HG03378 (cell line): ENCODE measurements at regions not wholly inside any gene's neighbourhood (a gene's known extent, or its start where the extent isn't known, plus 50 kb on each side); places are given as distances from the start of the nearest gene placed in this dataset.

ENCODE experiments used
- ATAC-seq: cut with Tn5 transposase; IDR thresholded peaks from one replicate; pipeline ENCODE4 v1.9.1; 2021; ENCODE audit warnings: mild to moderate bottlenecking, moderate library complexity; ENCODE audit not compliant: unreplicated experiment

- no peak for ATAC-seq
Measured at GRCh38 chr10:120278069-120278468, 179.0 kb upstream of the PLPP4 start.

DNA sequence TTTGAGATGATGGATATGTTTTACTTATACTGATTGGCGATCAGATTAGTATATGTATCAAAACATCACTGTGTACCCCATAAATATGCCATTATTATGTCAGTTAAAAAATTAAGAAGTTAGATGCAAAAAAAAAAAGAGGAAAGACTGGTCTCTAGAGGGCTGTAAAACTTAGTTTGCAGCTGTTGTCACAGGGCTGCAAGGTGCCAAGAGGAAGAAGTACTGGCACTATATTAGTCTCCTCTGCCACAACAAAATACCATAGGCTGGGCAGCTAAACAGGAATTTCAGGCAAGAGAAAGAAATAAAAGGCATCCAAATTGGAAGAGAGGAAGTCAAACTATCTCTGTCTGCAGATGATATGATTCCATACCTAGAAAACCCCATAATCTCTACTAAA is 177.8 kb upstream of the PLPP4 start:
- ATAC-seq = no peak

GRCh38 chr10:120282421-120282820 is 174.6 kb upstream of the PLPP4 start:
- ATAC-seq = no peak

DNA sequence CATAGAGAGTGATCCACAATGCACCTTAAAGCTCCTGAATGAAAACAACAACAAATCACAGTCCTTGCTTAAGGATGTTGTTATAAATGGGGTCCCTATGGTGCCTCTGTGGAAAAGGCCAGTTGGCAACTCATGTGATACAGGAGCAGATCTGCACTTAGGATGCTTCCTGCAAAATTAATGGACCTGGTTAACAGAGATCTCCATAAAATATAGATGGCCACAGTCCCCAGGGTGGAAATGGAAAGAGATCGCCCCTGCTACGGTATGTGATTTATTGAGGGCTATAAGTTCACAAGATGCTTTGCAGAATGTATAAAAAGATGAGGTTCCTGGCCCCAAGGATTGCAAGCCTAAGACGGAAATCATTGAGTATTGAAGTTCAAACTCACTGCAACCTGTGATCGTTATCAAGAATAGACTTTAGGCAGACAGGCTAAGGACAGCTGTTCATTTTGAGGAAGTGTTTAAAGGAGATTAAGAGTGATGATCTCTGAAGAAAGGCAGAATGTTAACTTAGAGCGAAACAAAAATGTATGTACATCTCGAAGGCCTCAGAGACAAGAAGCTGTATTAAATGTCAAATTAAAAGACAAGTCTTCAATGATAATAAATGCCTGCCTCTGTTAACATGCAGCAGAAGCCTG is 174.1 kb upstream of the PLPP4 start:
- no peak for ATAC-seq

DNA sequence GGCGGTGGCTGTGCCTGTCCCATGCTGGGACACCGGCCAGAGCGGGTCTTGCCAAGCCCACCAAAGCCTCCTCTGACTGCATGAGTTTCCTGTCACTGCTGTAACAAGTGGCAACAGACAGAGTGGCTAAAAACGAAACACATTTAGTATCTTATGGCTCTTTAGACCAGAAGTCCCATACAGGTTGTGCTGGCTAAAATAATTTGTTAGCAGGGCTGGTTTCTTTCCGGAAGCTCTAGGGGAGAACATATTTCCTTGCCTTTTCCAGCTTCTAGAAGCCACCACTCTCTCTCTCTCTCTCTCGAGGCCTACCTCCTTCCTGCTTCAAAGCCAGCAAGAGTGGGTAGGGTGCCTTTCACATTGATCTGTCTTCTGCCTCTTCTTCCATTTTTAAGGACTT is 171.6 kb upstream of the PLPP4 start:
- no peak for ATAC-seq

DNA sequence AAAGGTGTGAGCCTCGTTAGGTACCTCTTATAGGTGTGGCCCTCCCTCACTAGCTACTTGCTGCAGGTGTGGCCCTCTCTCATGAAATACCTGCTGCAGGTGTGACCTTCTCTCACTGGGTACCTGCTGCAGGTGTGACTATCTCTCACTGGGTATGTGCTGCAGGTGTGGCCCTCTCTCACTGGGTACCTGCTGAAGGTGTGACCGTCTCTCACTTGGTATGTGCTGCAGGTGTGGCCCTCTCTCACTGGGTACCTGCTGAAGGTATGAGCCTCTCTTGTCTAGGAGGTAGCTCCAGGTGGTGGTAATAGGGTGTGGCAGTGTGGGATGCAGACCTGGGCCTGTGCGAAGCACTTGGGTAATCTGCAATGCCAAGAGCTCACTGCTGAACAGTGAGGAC is 170.7 kb upstream of the PLPP4 start:
- ATAC-seq = no peak

- ATAC-seq = no peak
Measured at GRCh38 chr10:120300513-120300912, 156.5 kb upstream of the PLPP4 start.

DNA sequence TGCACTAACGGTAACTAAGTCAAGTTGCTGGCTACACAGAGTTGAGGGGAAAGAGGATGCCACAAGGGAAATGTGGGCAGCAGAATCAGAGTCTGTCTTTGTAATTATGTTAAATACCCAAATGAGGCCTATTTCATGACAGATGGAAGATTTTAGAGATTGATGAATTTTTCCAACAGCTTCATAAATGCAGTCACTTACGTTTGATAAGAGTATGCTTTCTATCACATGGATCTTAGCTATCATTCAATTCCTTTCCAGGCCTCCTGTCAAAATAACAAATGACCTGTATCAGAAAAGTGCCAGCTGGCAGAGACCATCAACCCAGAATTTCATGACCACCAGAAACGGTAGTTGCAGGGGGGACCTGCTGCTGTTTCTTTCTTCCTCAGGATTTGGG is 148.4 kb upstream of the PLPP4 start:
- ATAC-seq = no peak

DNA sequence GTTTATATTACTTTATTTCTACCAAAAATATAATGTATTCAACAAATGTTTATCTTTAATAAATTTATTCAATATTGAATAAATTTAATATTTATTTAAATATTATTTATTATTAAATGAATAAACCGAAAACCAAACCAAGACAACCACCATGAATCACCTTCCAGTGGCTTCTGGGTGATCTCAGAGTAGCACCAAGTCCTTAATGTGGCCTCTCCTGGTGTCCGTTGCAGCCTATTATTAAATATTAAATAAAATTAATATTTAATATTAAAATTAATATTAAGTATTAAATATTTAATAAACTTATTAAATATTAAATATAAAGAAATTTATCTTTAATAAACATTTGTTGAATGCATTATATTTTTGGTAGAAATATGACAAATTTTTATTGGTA is 143.3 kb upstream of the PLPP4 start:
- no peak for ATAC-seq

DNA sequence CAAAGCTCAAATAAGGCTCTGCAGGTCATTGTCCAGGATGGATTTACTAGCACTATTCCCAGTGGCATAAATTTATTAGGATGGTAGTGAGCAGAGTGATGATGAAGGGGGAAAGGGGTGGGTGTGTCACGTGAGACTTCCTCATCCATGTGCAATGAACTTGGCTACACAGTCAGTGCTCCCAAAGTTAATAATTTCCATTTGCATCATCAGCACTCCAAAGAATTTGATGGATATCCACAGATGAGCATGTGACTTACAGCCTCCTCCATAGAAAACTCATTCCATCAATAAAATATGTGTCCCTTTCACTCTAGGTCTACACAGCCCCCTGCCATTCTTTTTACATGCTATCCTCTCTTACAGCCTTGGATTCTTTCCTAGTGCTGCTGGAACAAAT is 142.6 kb upstream of the PLPP4 start:
- no peak for ATAC-seq

DNA sequence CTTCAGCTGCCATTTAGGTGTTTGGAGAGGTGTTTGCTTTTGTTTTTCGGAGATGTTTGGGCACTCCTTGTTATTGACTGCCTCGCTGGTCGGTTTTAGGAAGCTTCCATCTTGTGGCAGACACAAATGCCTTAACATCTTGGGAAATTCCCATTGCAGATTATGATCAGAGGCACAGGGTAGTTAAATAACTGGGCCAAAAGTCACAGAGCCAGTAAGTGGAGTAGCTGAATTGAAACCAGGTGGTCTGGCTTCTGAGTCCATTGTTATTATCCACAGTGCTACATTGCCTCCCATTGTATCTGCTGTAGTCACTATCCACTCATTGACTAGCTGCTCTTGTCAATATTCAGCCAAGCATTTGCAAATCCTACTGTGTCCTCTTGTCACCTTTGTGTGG is 138.2 kb upstream of the PLPP4 start:
- ATAC-seq = no peak

- no peak for ATAC-seq
Measured at GRCh38 chr10:120327675-120328074, 129.4 kb upstream of the PLPP4 start.

DNA sequence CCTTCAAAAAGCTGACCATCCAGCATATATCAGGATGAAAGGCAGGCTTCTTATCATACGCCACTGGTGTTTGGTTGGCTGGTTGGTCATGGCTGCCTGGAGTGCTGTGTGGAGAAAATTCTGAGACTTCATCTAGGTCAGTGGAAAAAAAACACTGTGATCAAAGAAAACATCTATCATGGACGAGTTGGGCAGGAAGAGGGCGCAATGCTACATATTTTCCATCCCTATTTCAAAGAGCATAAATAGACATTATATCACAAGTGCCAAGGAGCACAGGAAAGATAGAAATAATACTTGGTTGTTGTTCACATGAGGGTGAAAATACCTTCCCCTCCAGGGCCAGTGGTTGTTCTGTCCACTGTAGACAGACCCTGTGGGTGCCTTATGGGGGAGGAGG is 128.4 kb upstream of the PLPP4 start:
- ATAC-seq = no peak

DNA sequence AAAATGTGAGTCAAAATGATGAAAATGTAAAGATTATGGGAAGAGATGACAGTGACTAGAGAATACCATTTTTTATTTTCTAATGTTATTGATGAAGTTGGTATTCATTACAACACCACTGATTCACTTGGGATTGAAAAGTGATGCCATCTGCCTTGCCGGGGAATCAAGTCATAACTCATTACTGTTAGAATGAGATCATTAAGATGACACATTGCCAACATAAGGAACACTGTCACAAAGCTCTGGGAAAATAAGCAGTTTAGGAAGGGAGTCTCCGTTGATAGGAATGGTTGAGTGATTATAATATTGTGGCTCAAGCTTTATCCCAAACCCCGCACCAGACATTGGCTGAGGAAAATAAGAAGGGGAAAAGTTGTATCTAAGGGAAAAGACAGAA is 121.5 kb upstream of the PLPP4 start:
- no peak for ATAC-seq

GRCh38 chr10:120336306-120336910 is 120.6 kb upstream of the PLPP4 start:
- no peak for ATAC-seq

DNA sequence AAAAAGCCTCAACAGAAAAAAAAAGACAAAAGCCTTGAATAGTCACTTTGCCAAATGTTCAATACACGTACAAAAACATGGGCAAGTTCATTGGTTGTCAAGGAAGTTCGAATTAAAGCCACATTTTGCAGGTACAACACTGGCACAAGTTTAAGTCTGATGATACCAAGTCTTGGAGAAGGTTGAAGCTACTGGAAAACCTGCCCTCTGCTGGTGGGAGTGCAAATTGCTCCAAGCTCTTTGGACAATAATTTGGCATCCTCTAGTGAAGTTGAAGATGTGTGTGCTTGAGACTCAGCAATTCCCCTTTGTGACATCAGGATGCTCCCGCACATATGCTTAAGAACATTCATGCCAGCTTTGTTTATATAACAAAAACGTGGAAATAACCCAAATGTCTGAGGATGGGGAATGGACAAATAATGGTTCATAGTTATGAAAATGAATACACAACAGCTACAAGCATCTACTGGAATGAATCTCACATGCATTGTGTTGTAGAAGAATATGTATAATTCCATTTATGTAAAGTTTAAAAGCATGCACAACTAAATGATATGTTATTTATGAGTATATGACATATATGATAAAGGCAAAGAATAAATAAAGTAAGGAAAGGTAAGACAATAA is 120.0 kb upstream of the PLPP4 start:
- ATAC-seq = peak; percentile 56

DNA sequence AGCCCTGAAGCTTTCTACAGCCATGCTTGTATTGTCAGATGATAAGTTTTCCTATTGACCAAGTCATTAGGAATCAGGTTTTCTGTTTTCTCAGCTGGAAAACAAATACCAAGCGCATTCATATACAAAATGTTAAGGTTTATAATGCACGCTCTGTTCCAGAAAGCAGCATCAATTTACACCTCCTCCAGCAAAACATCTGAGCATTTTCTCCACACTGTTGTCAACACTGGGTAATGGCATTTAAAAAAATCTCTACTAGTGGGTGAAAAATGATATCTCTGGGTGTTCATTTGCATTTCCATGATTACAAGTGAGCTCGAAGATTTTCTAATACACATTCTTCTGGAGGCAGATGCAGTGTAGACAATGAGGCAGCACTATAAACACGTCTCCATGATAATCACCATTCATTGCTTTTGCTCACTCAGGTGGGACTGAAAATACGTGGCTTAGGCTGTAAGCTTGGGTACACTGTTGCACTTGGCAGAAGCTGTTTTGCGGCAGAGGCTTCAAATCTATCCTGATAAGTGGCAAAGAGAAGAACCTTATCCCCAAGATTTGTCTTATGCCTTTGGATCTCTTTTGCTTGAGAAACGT is 114.8 kb upstream of the PLPP4 start:
- ATAC-seq = no peak

DNA sequence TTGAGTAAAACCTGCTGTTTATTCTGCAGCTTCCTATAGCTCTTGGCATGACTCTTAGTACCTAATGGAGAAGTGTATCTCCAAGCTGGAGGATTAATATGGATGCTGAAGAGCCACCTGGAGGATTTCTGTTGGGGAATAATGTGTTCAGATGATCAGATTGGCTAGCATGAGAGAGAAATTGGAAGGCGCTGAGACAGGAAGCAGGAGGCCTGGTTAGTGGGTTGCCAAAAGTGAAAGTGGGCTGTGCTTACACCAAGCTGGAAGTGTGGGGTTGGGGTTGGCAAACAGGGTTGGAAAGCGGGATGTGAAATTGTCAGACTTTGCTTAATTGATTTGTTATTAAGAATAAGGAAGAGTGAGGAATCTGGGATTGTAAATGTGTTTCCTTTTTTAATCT is 111.8 kb upstream of the PLPP4 start:
- ATAC-seq = no peak

DNA sequence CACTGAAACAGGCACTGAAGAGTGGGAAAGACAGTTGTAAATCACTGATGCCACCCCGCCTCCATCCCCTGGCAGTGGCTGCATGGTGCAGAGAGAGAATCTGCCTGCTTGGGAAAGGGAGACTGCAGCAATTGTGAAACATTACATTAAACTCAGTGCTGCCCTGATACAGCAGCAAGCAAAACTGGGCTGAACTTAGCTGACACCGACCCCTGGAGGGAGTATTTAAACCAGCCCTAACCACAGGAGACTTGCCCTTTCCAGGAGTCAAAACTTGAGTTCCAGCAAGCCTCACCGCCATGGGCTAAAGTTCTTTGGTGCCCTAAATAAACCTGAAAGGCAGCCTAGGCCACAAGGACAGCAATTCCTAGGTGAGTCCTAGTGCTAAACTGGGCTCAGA is 109.4 kb upstream of the PLPP4 start:
- ATAC-seq = no peak

- no peak for ATAC-seq
Measured at GRCh38 chr10:120349069-120349468, 108.0 kb upstream of the PLPP4 start.

GRCh38 chr10:120355425-120355824 is 101.6 kb upstream of the PLPP4 start:
- ATAC-seq = no peak

GRCh38 chr10:120360571-120360970 is 96.5 kb upstream of the PLPP4 start:
- no peak for ATAC-seq
